CD4-positive, alpha-beta T cell treated with Interleukin-6 for 4 hours (primary cell): ENCODE measurements at regions not wholly inside any gene's neighbourhood (a gene's known extent, or its start where the extent isn't known, plus 50 kb on each side); places are given as distances from the start of the nearest gene placed in this dataset.
"Not testable (repeated sequence)": the region's sequence is repeated elsewhere in the genome, so short reads cannot be mapped to it uniquely, and the experiment has no call there.

ENCODE experiments used
- DNase-seq: peaks from one replicate; pipeline ENCODE4 v3.0.0-alpha.2; 2020; ENCODE audit warnings: mixed read lengths

- no peak for DNase-seq
Observed at GRCh38 chr5:87150630-87151029, 117.1 kb upstream of the RASA1 start.

GRCh38 chr5:87151547-87151946 is 116.1 kb upstream of the RASA1 start:
- no peak for DNase-seq

GRCh38 chr5:87152886-87153285 is 114.8 kb upstream of the RASA1 start:
- no peak for DNase-seq

- DNase-seq = no peak
Observed at GRCh38 chr5:87154191-87154590, 113.5 kb upstream of the RASA1 start.

- no peak for DNase-seq
Observed at GRCh38 chr5:87155106-87155505, 112.6 kb upstream of the RASA1 start.

GRCh38 chr5:87156631-87157030 is 111.1 kb upstream of the RASA1 start:
- DNase-seq = no peak

GRCh38 chr5:87164409-87164808 is 103.3 kb upstream of the RASA1 start:
- DNase-seq = no peak

- DNase-seq = no peak
Observed at GRCh38 chr5:87169300-87169991, 98.2 kb upstream of the RASA1 start.

GRCh38 chr5:87170799-87171198 is 96.9 kb upstream of the RASA1 start:
- DNase-seq = no peak

- DNase-seq = no peak
Observed at GRCh38 chr5:87182649-87183048, 85.0 kb upstream of the RASA1 start.

GRCh38 chr5:87183896-87184295 is 83.8 kb upstream of the RASA1 start:
- no peak for DNase-seq

GRCh38 chr5:87184605-87185004 is 83.1 kb upstream of the RASA1 start:
- DNase-seq = no peak

- DNase-seq = no peak
Observed at GRCh38 chr5:87185838-87186237, 81.8 kb upstream of the RASA1 start.

- no peak for DNase-seq
Observed at GRCh38 chr5:87188391-87188790, 79.3 kb upstream of the RASA1 start.

GRCh38 chr5:87190041-87190440 is 77.6 kb upstream of the RASA1 start:
- no peak for DNase-seq

GRCh38 chr5:87190687-87191086 is 77.0 kb upstream of the RASA1 start:
- DNase-seq = no peak

GRCh38 chr5:87191645-87192044 is 76.0 kb upstream of the RASA1 start:
- no peak for DNase-seq

- no peak for DNase-seq
Observed at GRCh38 chr5:87195104-87195591, 72.5 kb upstream of the RASA1 start.

GRCh38 chr5:87195616-87196015 is 72.1 kb upstream of the RASA1 start:
- no peak for DNase-seq

- DNase-seq = no peak
Observed at GRCh38 chr5:87198010-87198409, 69.7 kb upstream of the RASA1 start.

GRCh38 chr5:87199246-87199645 is 68.4 kb upstream of the RASA1 start:
- DNase-seq = not testable (repeated sequence)

GRCh38 chr5:87199704-87200103 is 68.0 kb upstream of the RASA1 start:
- not testable (repeated sequence) for DNase-seq

GRCh38 chr5:87210076-87210475 is 57.6 kb upstream of the RASA1 start:
- DNase-seq = no peak

- DNase-seq = no peak
Observed at GRCh38 chr5:87210743-87211142, 56.9 kb upstream of the RASA1 start.

- no peak for DNase-seq
Observed at GRCh38 chr5:87211676-87212075, 56.0 kb upstream of the RASA1 start.
